ENCODE measurements at regions not wholly inside any gene's neighbourhood (a gene's known extent, or its start where the extent isn't known, plus 50 kb on each side); places are given as distances from the start of the nearest gene placed in this dataset.

- H3K9me3 ChIP-seq (ENCODE audit: low read depth, low read length), result no peaks in the 10 kb centered on the region
- no peak for DNase-seq (ENCODE audit: low read depth, low spot score)
- H3K36me3 ChIP-seq (ENCODE audit: insufficient read depth, low read length), result no peaks in the 10 kb centered on the region
- TF ChIP-seq FOXP2 (optimal IDR thresholded peaks at IDR 0.05; ENCODE audit: control extremely low read depth, extremely low read length, insufficient read depth), result no peak
- TF ChIP-seq POLR2AphosphoS5 (IDR thresholded peaks at IDR 0.05; ENCODE audit: borderline replicate concordance, low read depth, low read length), result no peak
- TF ChIP-seq EZH2 (IDR thresholded peaks at IDR 0.05), result no peak
- no peak overlapping the region for H3K4me3 ChIP-seq
- H3K27ac ChIP-seq, result no peak overlapping the region
- no peak overlapping the region for H3K9ac ChIP-seq (ENCODE audit: insufficient read length)
These were observed 687.3 kb downstream of the CDH11 start for GRCh38 chr16:64434526-64435069.

GRCh38 chr16:64428463-64429113, 693.3 kb downstream of the CDH11 start:
- H3K36me3 ChIP-seq (ENCODE audit: insufficient read depth, low read length), result no peaks in the 10 kb centered on the region
- H3K9ac ChIP-seq (ENCODE audit: insufficient read length), result no peak overlapping the region
- H3K27ac ChIP-seq, result no peak overlapping the region
- DNase-seq (ENCODE audit: low read depth, low spot score), result no peak
- TF ChIP-seq EZH2 (IDR thresholded peaks at IDR 0.05) (no peak), POLR2AphosphoS5 (IDR thresholded peaks at IDR 0.05; ENCODE audit: borderline replicate concordance, low read depth, low read length) (no peak), FOXP2 (optimal IDR thresholded peaks at IDR 0.05; ENCODE audit: control extremely low read depth, extremely low read length, insufficient read depth) (no peak)
- no peaks in the 10 kb centered on the region for H3K9me3 ChIP-seq (ENCODE audit: low read depth, low read length)
- no peak overlapping the region for H3K4me3 ChIP-seq

DNA sequence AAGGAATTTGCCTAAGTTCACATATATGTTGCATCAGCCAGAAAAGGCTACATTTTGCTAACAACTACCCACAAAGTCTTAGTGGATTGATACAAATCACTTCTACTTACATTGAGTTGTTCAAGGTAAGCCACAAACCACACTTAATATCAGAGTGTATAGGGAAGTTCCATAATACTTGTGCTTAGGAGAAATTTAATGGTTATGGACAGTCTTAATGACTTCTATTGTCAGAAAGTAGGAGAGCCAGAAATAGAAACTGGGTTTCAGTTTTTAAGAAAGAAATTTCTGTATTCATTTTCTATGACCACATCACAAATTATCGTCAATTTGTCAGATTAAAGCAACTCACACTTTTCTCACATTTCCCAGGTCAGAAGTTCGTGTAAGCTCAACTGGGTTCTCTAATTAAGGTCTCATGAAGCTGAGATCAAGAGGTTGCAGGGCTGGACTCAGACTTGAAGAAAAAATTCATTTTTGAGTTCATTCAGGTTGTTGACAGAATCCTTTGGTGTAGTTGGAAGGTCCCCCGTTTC, 695.7 kb downstream of the CDH11 start:
- Histone ChIP-seq H3K27ac (no peak overlapping the region), H3K4me3 (no peak overlapping the region), H3K36me3 (ENCODE audit: insufficient read depth, low read length) (no peaks in the 10 kb centered on the region), H3K9me3 (ENCODE audit: low read depth, low read length) (no peaks in the 10 kb centered on the region), H3K9ac (ENCODE audit: insufficient read length) (no peak overlapping the region)
- DNase-seq (ENCODE audit: low read depth, low spot score), result no peak
- TF ChIP-seq FOXP2 (optimal IDR thresholded peaks at IDR 0.05; ENCODE audit: control extremely low read depth, extremely low read length, insufficient read depth) (no peak), POLR2AphosphoS5 (IDR thresholded peaks at IDR 0.05; ENCODE audit: borderline replicate concordance, low read depth, low read length) (no peak), EZH2 (IDR thresholded peaks at IDR 0.05) (no peak)

DNA sequence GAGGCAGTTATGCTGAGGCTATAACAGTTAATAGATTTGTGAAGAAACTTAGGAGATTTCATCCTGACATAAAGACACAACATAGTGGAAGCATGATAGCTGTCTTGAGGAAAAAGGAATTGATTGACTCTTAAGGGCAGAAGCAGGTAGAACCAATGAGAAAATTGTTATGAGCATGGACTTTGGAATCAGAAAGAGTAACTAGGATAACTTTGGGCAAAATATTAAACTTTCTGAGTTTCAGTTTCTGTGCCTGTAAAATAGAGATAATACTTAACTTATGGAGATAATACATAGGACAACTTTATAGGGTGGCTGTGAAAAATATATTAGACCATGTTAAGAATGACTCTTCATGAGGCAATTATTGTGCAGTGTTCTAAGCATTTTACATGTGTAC, 696.5 kb downstream of the CDH11 start:
- H3K27ac ChIP-seq, result no peak overlapping the region
- H3K36me3 ChIP-seq (ENCODE audit: insufficient read depth, low read length), result no peaks in the 10 kb centered on the region
- no peaks in the 10 kb centered on the region for H3K9me3 ChIP-seq (ENCODE audit: low read depth, low read length)
- DNase-seq (ENCODE audit: low read depth, low spot score), result no peak
- TF ChIP-seq EZH2 (IDR thresholded peaks at IDR 0.05), result no peak
- no peak for TF ChIP-seq POLR2AphosphoS5 (IDR thresholded peaks at IDR 0.05; ENCODE audit: borderline replicate concordance, low read depth, low read length)
- no peak for TF ChIP-seq FOXP2 (optimal IDR thresholded peaks at IDR 0.05; ENCODE audit: control extremely low read depth, extremely low read length, insufficient read depth)
- no peak overlapping the region for H3K9ac ChIP-seq (ENCODE audit: insufficient read length)
- no peak overlapping the region for H3K4me3 ChIP-seq

DNA sequence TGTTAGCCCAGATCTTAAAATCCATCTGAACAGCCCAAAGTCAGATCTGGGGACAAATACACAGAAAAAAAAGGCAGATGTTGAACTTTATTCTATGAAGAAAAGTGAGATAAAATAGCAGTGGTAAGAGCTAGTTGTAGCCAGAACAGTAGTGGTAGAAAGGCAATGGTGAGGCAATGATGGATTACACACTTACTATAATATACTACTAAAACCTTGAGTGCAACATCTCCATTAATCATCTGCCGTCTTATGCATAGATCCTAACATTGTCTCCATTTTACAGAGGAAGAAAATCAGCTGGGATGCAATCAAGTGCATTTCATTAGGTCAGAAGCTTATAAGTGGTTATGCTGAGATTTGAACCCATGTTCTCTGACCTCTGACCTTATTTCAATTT, 699.6 kb downstream of the CDH11 start:
- no peak overlapping the region for H3K4me3 ChIP-seq
- no peak overlapping the region for H3K9ac ChIP-seq (ENCODE audit: insufficient read length)
- no peak for TF ChIP-seq EZH2 (IDR thresholded peaks at IDR 0.05)
- no peak for TF ChIP-seq FOXP2 (optimal IDR thresholded peaks at IDR 0.05; ENCODE audit: control extremely low read depth, extremely low read length, insufficient read depth)
- no peak for TF ChIP-seq POLR2AphosphoS5 (IDR thresholded peaks at IDR 0.05; ENCODE audit: borderline replicate concordance, low read depth, low read length)
- H3K36me3 ChIP-seq (ENCODE audit: insufficient read depth, low read length), result no peaks in the 10 kb centered on the region
- H3K27ac ChIP-seq, result no peak overlapping the region
- H3K9me3 ChIP-seq (ENCODE audit: low read depth, low read length), result no peaks in the 10 kb centered on the region
- DNase-seq (ENCODE audit: low read depth, low spot score), result no peak

GRCh38 chr16:64421515-64421914, 700.3 kb downstream of the CDH11 start:
- TF ChIP-seq EZH2 (IDR thresholded peaks at IDR 0.05) (no peak), POLR2AphosphoS5 (IDR thresholded peaks at IDR 0.05; ENCODE audit: borderline replicate concordance, low read depth, low read length) (no peak), FOXP2 (optimal IDR thresholded peaks at IDR 0.05; ENCODE audit: control extremely low read depth, extremely low read length, insufficient read depth) (no peak)

DNA sequence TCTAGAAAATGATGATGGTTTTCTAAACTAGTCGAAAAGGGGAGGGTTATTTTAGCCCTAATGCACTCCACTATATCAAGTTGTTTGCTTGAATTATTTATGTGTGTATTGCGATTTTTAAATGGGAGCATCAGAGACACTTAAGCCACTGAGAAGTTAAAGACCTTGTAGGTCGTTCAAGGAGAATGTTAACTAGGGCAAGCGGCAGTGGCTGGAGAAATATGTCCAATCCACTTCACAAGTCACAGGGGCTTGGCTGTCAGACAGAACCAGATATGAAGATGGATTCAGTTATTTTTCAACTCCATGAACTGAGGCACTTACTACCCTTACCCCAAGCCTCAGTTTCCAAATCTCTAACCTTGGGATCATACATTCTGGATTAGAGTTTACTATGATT, 702.0 kb downstream of the CDH11 start:
- DNase-seq (ENCODE audit: low read depth, low spot score), result no peak
- no peak for TF ChIP-seq FOXP2 (optimal IDR thresholded peaks at IDR 0.05; ENCODE audit: control extremely low read depth, extremely low read length, insufficient read depth)
- TF ChIP-seq EZH2 (IDR thresholded peaks at IDR 0.05), result no peak
- no peak for TF ChIP-seq POLR2AphosphoS5 (IDR thresholded peaks at IDR 0.05; ENCODE audit: borderline replicate concordance, low read depth, low read length)
- Histone ChIP-seq H3K9me3 (ENCODE audit: low read depth, low read length) (no peaks in the 10 kb centered on the region), H3K9ac (ENCODE audit: insufficient read length) (no peak overlapping the region), H3K27ac (no peak overlapping the region), H3K4me3 (no peak overlapping the region), H3K36me3 (ENCODE audit: insufficient read depth, low read length) (no peaks in the 10 kb centered on the region)

More at GRCh38 chr16:64421515-64421914, 700.3 kb downstream of the CDH11 start:
- Histone ChIP-seq H3K9ac (ENCODE audit: insufficient read length) (no peak overlapping the region), H3K27ac (no peak overlapping the region), H3K36me3 (ENCODE audit: insufficient read depth, low read length) (no peaks in the 10 kb centered on the region), H3K9me3 (ENCODE audit: low read depth, low read length) (no peaks in the 10 kb centered on the region), H3K4me3 (no peak overlapping the region)
- DNase-seq (ENCODE audit: low read depth, low spot score), result no peak

GRCh38 chr16:64417711-64418227, 704.1 kb downstream of the CDH11 start:
- Histone ChIP-seq H3K27ac (no peak overlapping the region), H3K4me3 (no peak overlapping the region), H3K9me3 (ENCODE audit: low read depth, low read length) (no peaks in the 10 kb centered on the region), H3K9ac (ENCODE audit: insufficient read length) (no peak overlapping the region), H3K36me3 (ENCODE audit: insufficient read depth, low read length) (no peaks in the 10 kb centered on the region)
- DNase-seq (ENCODE audit: low read depth, low spot score), result no peak
- no peak for TF ChIP-seq FOXP2 (optimal IDR thresholded peaks at IDR 0.05; ENCODE audit: control extremely low read depth, extremely low read length, insufficient read depth)
- no peak for TF ChIP-seq POLR2AphosphoS5 (IDR thresholded peaks at IDR 0.05; ENCODE audit: borderline replicate concordance, low read depth, low read length)
- no peak for TF ChIP-seq EZH2 (IDR thresholded peaks at IDR 0.05)

Data from SK-N-MC (cell line).